PFSK-1 (cell line): ENCODE measurements at regions not wholly inside any gene's neighbourhood (a gene's known extent, or its start where the extent isn't known, plus 50 kb on each side); places are given as distances from the start of the nearest gene placed in this dataset.

ENCODE experiments used
- FOXP2 ChIP-seq: optimal IDR thresholded peaks from 2 replicates; pipeline ENCODE3; 2011; ENCODE audit warnings: borderline replicate concordance, control low read depth, inconsistent platforms; ENCODE audit not compliant: insufficient read depth; ENCODE audit errors: extremely low read length, extremely low read depth
- POLR2AphosphoS5 ChIP-seq: IDR thresholded peaks from 2 replicates; pipeline ENCODE4 v1.6.1; 2012; ENCODE audit warnings: low read depth, mild to moderate bottlenecking, control low read depth, low read length, moderate library complexity
- REST ChIP-seq, 2 experiments: IDR thresholded peaks; 2 replicates each; pipeline versions ENCODE4 v1.6.1 to v1.8.0; 2011 to 2012; ENCODE audit warnings: low read depth in 2 of 2, low read length in 2 of 2, control low read depth in 1 of 2, inconsistent platforms in 1 of 2, mild to moderate bottlenecking in 1 of 2, moderate library complexity in 1 of 2; ENCODE audit not compliant: insufficient read depth in 1 of 2
- SIN3A ChIP-seq: IDR thresholded peaks from 2 replicates; pipeline ENCODE4 v1.6.1; 2012; ENCODE audit warnings: mild to moderate bottlenecking, low read length, moderate library complexity, borderline replicate concordance; ENCODE audit not compliant: insufficient read depth
- TAF1 ChIP-seq: IDR thresholded peaks from 2 replicates; pipeline ENCODE4 v1.6.1; 2012; ENCODE audit warnings: low read length, control low read depth, borderline replicate concordance; ENCODE audit not compliant: insufficient read depth

GRCh38 chr10:4329225-4329624 is 496.8 kb upstream of the AKR1E2 start:
- TF ChIP-seq REST (IDR thresholded peaks at IDR 0.05; ENCODE audit: insufficient read depth in 1 of 2, low read depth in 2 of 2, low read length in 2 of 2) (no peak), TAF1 (no peak), POLR2AphosphoS5 (no peak), FOXP2 (no peak), SIN3A (no peak)

- TF ChIP-seq REST (IDR thresholded peaks at IDR 0.05; ENCODE audit: insufficient read depth in 1 of 2, low read depth in 2 of 2, low read length in 2 of 2) (no peak), TAF1 (no peak), POLR2AphosphoS5 (no peak), FOXP2 (no peak), SIN3A (no peak)
Observed at GRCh38 chr10:4326647-4327046, 499.4 kb upstream of the AKR1E2 start.

- no peak for TF ChIP-seq POLR2AphosphoS5
- TF ChIP-seq REST (IDR thresholded peaks at IDR 0.05; ENCODE audit: insufficient read depth in 1 of 2, low read depth in 2 of 2, low read length in 2 of 2), result no peak
- TF ChIP-seq FOXP2, result no peak
- TF ChIP-seq TAF1, result no peak
- TF ChIP-seq SIN3A, result no peak
Observed at GRCh38 chr10:4319870-4320367, 506.1 kb upstream of the AKR1E2 start.

- TF ChIP-seq POLR2AphosphoS5 (no peak), TAF1 (no peak), FOXP2 (no peak), REST (IDR thresholded peaks at IDR 0.05; ENCODE audit: insufficient read depth in 1 of 2, low read depth in 2 of 2, low read length in 2 of 2) (no peak), SIN3A (no peak)
Observed at GRCh38 chr10:4316161-4316810, 509.7 kb upstream of the AKR1E2 start.

GRCh38 chr10:4315551-4315950 is 510.5 kb upstream of the AKR1E2 start:
- no peak for TF ChIP-seq TAF1
